HCT116 (cell line): ENCODE measurements at regions not wholly inside any gene's neighbourhood (a gene's known extent, or its start where the extent isn't known, plus 50 kb on each side); places are given as distances from the start of the nearest gene placed in this dataset.

Experiments used
- CTCF ChIP-seq, 3 experiments: fragments of 200-600 bp in 1 of 3; sonication (generic) in 1 of 3; IDR thresholded peaks in 2 of 3; conservative IDR thresholded peaks in 1 of 3; 2 replicates each; pipeline ENCODE4 v1.5.1; 2012 to 2017; ENCODE audit warnings: low read depth in 2 of 3, low read length in 2 of 3, antibody characterized with exemption in 1 of 3, borderline replicate concordance in 1 of 3, control low read depth in 1 of 3, mild to moderate bottlenecking in 1 of 3, mixed read lengths in 1 of 3, mixed run types in 1 of 3, moderate library complexity in 1 of 3; ENCODE audit not compliant: insufficient read depth in 1 of 3
- EZH2 ChIP-seq: fragments of 200-600 bp; sonication (generic); IDR thresholded peaks from 2 replicates; pipeline ENCODE4 v1.6.1; 2017; ENCODE audit warnings: antibody characterized with exemption, mixed run types
- FOSL1 ChIP-seq: IDR thresholded peaks from 2 replicates; pipeline ENCODE4 v1.6.1; 2012; ENCODE audit warnings: low read depth
- POLR2A ChIP-seq: IDR thresholded peaks from 2 replicates; pipeline ENCODE4 v1.7.0; 2011; ENCODE audit warnings: borderline replicate concordance; ENCODE audit not compliant: insufficient read depth, insufficient read length; ENCODE audit errors: extremely low read depth
- REST ChIP-seq: IDR thresholded peaks from 2 replicates; pipeline ENCODE4 v1.6.1; 2012; ENCODE audit warnings: low read depth
- SIN3A ChIP-seq: IDR thresholded peaks from 2 replicates; pipeline ENCODE4 v1.6.1; 2012; ENCODE audit warnings: low read depth

- TF ChIP-seq CTCF (IDR thresholded peaks at IDR 0.05 in 2 of 3, conservative IDR thresholded peaks at IDR 0.05 in 1 of 3; ENCODE audit: borderline replicate concordance in 1 of 3, insufficient read depth in 1 of 3, low read depth in 2 of 3, low read length in 2 of 3) (no peak), REST (no peak), POLR2A (no peak), SIN3A (no peak), EZH2 (no peak), FOSL1 (no peak)
Measured at GRCh38 chr2:228545748-228546145, 364.3 kb upstream of the SPHKAP start.
